ENCODE measurements at regions not wholly inside any gene's neighbourhood (a gene's known extent, or its start where the extent isn't known, plus 50 kb on each side); places are given as distances from the start of the nearest gene placed in this dataset.

GRCh38 chr18:61749546-61749945 is 143.3 kb downstream of the RNF152 start:
- DNase-seq (ENCODE audit: low spot score), result no peak
- H3K27ac ChIP-seq, result no peak overlapping the region
- CTCF ChIA-PET, result no interaction called here
- no peak for TF ChIP-seq CTCF (conservative IDR thresholded peaks at IDR 0.05; ENCODE audit: low read depth)
- POLR2A ChIA-PET (ENCODE audit: low non-redundant PET), result no interaction called here

GRCh38 chr18:61749031-61749430 is 143.8 kb downstream of the RNF152 start:
- TF ChIP-seq CTCF (conservative IDR thresholded peaks at IDR 0.05; ENCODE audit: low read depth), result no peak
- DNase-seq (ENCODE audit: low spot score), result no peak
- H3K27ac ChIP-seq, result no peak overlapping the region
- CTCF ChIA-PET, result no interaction called here
- POLR2A ChIA-PET (ENCODE audit: low non-redundant PET), result no interaction called here

- TF ChIP-seq CTCF (conservative IDR thresholded peaks at IDR 0.05; ENCODE audit: low read depth), result no peak
- ChIA-PET POLR2A (ENCODE audit: low non-redundant PET) (no interaction called here), CTCF (no interaction called here)
- DNase-seq (ENCODE audit: low spot score), result no peak
- H3K27ac ChIP-seq, result no peak overlapping the region
These were observed 144.8 kb downstream of the RNF152 start for GRCh38 chr18:61748004-61748403.

GRCh38 chr18:61743775-61744531 is 148.9 kb downstream of the RNF152 start:
- POLR2A ChIA-PET (ENCODE audit: low non-redundant PET), result no interaction called here
- no peak for TF ChIP-seq CTCF (conservative IDR thresholded peaks at IDR 0.05; ENCODE audit: low read depth)
- CTCF ChIA-PET, result no interaction called here
- no peak overlapping the region for H3K27ac ChIP-seq
- no peak for DNase-seq (ENCODE audit: low spot score)

GRCh38 chr18:61742565-61743429 is 150.0 kb downstream of the RNF152 start:
- ChIA-PET POLR2A (ENCODE audit: low non-redundant PET) (no interaction called here), CTCF (interaction anchor here (0.6 kb wide), 1 partner anchor 82 kb away, joined by 3 read pairs; no protein-coding TSS in a partner anchor)
- no peak for DNase-seq (ENCODE audit: low spot score)
- H3K27ac ChIP-seq, result no peak overlapping the region
- no peak for TF ChIP-seq CTCF (conservative IDR thresholded peaks at IDR 0.05; ENCODE audit: low read depth)

- no peak for DNase-seq (ENCODE audit: low spot score)
- no peak overlapping the region for H3K27ac ChIP-seq
- no peak for TF ChIP-seq CTCF (conservative IDR thresholded peaks at IDR 0.05; ENCODE audit: low read depth)
- ChIA-PET CTCF (no interaction called here), POLR2A (ENCODE audit: low non-redundant PET) (no interaction called here)
These were observed 150.8 kb downstream of the RNF152 start for GRCh38 chr18:61741881-61742454.

Measured in RWPE1 (cell line).